ENCODE measurements at regions not wholly inside any gene's neighbourhood (a gene's known extent, or its start where the extent isn't known, plus 50 kb on each side); places are given as distances from the start of the nearest gene placed in this dataset.

DNA sequence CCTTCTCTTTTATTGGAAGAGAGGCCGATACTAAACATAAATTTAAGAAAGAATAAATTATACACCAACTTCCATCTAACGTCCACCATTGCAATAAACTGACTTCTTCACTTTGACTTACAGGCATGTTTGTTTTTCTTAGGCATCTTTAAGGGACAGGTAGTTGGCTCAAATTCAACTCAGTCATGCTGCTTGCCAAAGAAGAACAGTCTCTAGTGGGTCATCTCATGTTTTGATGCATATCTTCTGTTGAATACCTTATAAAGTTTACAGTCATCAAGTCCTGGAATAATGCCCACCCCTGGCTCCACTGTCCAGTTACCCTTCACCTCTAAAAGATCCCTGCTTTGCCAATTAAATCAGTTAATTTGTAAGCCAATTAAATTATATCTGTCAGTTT, 328.2 kb upstream of the GRAMD2B start:
- H3K36me3 ChIP-seq (ENCODE audit: low read depth), result no peaks in the 10 kb centered on the region
- DNase-seq (no peak), ATAC-seq (no peak)
- TF ChIP-seq, protein P1, sequence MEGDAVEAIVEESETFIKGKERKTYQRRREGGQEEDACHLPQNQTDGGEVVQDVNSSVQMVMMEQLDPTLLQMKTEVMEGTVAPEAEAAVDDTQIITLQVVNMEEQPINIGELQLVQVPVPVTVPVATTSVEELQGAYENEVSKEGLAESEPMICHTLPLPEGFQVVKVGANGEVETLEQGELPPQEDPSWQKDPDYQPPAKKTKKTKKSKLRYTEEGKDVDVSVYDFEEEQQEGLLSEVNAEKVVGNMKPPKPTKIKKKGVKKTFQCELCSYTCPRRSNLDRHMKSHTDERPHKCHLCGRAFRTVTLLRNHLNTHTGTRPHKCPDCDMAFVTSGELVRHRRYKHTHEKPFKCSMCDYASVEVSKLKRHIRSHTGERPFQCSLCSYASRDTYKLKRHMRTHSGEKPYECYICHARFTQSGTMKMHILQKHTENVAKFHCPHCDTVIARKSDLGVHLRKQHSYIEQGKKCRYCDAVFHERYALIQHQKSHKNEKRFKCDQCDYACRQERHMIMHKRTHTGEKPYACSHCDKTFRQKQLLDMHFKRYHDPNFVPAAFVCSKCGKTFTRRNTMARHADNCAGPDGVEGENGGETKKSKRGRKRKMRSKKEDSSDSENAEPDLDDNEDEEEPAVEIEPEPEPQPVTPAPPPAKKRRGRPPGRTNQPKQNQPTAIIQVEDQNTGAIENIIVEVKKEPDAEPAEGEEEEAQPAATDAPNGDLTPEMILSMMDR (IDR thresholded peaks at IDR 0.05), result no peak
- peaks cover 4% of the 10 kb centered on the region for H3K9me3 ChIP-seq
- intact Hi-C loops (cut with DNase I, micrococcal nuclease), result no loop called here
- H3K4me3 ChIP-seq, result no peak overlapping the region
- no peaks in the 10 kb centered on the region for H3K4me1 ChIP-seq (ENCODE audit: low read depth)

DNA sequence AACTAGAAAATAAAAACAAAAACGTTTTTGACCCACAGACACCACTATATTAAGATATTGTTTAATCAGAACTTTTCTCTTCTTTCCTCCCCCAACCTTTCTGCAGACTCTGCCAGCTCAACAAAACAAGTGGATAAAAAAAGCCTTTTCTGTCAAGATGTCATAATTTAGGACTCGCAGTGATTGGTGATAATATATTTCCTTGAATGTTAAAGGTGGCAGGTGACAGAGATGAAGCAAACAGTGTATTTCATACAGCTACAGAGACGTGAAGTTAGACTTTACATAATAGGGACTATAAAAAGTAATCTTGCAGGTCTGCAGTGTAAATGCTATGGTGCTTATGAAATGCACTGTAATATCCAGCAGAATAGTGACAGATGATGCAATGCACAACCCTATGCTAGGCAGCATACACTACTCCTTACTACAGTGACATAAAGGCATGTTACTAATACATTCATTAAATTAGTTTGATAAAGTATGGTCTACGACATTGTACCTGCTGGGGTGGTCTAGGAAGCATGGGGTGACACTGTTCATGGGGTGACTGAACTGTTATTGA, 326.7 kb upstream of the GRAMD2B start:
- intact Hi-C loops (cut with DNase I, micrococcal nuclease), result no loop called here
- ATAC-seq, result no peak
- H3K4me1 ChIP-seq (ENCODE audit: low read depth), result no peaks in the 10 kb centered on the region
- no peak overlapping the region for H3K4me3 ChIP-seq
- TF ChIP-seq, protein P1 (IDR thresholded peaks at IDR 0.05), result no peak
- DNase-seq, result no peak
- no peaks in the 10 kb centered on the region for H3K36me3 ChIP-seq (ENCODE audit: low read depth)
- no peaks in the 10 kb centered on the region for H3K9me3 ChIP-seq

DNA sequence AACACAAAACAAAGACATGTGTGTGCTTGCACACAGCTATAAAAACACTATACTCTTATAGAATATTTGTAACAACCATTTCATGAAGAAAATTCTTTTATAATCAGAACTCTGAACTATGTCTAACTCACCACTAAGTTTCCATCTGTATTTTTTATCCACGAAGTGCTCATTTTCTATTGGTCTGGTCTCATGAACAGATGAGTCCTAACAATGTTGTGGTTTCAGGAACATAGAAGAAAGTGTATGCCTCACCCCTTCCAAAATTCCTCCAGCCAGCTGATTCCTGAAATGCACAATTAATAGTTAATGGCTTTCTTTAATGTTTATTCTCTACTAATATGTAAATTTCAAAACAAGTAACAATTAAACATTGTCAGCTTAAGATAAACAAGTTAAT, 325.3 kb upstream of the GRAMD2B start:
- intact Hi-C loops (cut with DNase I, micrococcal nuclease), result no loop called here
- Histone ChIP-seq H3K4me3 (no peak overlapping the region), H3K36me3 (ENCODE audit: low read depth) (no peaks in the 10 kb centered on the region), H3K4me1 (ENCODE audit: low read depth) (no peaks in the 10 kb centered on the region), H3K9me3 (no peaks in the 10 kb centered on the region)
- no peak for DNase-seq
- TF ChIP-seq, protein P1 (IDR thresholded peaks at IDR 0.05), result no peak
- ATAC-seq, result no peak

DNA sequence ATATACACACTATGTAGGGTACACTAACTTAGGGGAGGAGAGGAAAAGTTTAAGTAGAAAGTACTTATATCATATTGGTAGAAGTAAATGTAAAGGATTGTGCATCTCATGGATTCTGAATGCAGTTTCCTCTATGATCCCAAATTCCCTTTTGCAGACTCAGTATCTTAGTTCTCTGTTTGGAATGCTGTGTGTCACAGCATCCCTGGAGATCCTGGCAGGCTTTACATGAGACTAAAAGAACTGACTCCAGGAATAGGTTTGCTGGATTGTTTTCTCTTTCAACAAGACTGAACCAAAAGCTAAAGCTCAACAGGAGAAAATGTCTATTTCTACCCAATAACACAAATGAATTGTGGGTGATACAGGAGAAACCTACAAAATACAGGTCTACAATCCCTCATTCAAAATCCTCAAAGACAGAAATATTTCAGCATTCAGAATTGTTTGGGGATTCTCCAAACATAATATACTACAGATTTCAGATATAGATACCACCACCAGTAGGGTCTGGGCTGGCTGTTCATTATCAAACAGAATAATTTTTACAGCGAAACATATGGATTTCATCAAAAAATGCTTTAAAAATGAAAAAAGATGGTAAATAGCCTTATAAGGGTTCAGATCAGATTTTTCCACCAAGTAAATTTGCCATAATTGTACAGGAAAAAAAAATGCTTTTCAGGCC, 324.7 kb upstream of the GRAMD2B start:
- DNase-seq (no peak), ATAC-seq (no peak)
- TF ChIP-seq, protein P1 (IDR thresholded peaks at IDR 0.05), result no peak
- H3K4me1 ChIP-seq (ENCODE audit: low read depth), result no peaks in the 10 kb centered on the region
- no peaks in the 10 kb centered on the region for H3K9me3 ChIP-seq
- no peaks in the 10 kb centered on the region for H3K36me3 ChIP-seq (ENCODE audit: low read depth)
- intact Hi-C loops (cut with DNase I, micrococcal nuclease), result no loop called here
- H3K4me3 ChIP-seq, result no peak overlapping the region

DNA sequence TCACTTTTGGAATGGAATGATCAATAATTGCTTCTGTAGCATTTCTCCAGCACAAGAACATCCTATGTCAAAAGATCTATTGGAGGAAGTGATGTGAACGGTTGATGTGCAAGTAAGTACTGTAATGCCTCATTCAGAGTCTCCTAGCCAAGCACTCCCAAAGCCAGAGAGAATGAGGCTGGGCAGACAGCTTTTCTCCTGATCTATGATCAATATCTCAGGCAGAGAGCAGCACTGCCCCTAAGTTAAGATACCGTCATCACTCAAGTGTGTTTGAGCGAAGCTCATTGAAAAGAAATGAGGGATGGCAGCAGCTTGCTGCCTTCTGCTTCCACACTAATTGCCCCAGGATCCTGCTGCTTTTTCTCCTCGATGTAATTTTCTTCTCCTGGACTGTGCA, 324.1 kb upstream of the GRAMD2B start:
- H3K9me3 ChIP-seq, result no peaks in the 10 kb centered on the region
- intact Hi-C loops (cut with DNase I, micrococcal nuclease), result no loop called here
- H3K4me3 ChIP-seq, result no peak overlapping the region
- ATAC-seq (no peak), DNase-seq (no peak)
- no peaks in the 10 kb centered on the region for H3K36me3 ChIP-seq (ENCODE audit: low read depth)
- TF ChIP-seq, protein P1 (IDR thresholded peaks at IDR 0.05), result no peak
- no peaks in the 10 kb centered on the region for H3K4me1 ChIP-seq (ENCODE audit: low read depth)

Data from mucosa of descending colon (tissue), 3 donors.